ENCODE measurements at regions not wholly inside any gene's neighbourhood (a gene's known extent, or its start where the extent isn't known, plus 50 kb on each side); places are given as distances from the start of the nearest gene placed in this dataset.
A peak's percentile ranks its signal among the peaks of the same experiment; 100 is the strongest.

DNA sequence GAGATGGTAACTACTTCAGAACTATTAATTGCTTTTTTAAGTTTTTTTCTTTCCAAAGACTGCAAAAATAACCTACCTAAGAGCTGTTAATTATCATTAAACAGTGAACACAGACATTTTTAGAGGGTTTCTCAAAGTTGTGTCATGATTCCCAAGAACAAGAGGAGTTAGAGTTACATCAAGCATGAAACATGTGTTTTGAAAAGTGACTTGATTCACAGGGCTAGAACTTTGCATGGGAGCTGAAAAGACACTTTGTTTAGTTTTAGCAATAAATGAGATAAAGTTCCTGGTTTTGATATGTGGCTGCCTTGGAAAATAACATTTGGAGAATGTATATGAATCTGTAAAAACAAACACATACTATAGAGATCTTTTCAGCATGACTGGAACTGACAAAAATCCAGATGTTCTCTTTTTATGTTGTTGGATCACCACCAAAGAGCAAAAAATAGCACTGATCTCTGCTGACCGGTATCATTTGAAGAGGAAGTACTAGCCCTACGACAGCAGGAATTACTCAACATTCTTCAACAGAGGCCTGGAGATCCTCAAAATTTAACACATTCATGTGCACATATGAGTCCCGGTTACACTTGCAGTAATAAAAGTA, 173.0 kb upstream of the PCDH18 start:
- no peaks in the 10 kb centered on the region for H3K36me3 ChIP-seq (ENCODE audit: control insufficient read depth in 2 of 2, extremely low read depth in 1 of 2, insufficient read depth in 2 of 2, low read length in 2 of 2)
- no peaks in the 10 kb centered on the region for H3K9me3 ChIP-seq (replicated peaks; ENCODE audit: control insufficient read depth, insufficient read depth, low read length)
- no peak overlapping the region for H3K27ac ChIP-seq (ENCODE audit: insufficient read depth, low read depth, low read length)
- TF ChIP-seq, protein P1, sequence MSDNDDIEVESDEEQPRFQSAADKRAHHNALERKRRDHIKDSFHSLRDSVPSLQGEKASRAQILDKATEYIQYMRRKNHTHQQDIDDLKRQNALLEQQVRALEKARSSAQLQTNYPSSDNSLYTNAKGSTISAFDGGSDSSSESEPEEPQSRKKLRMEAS (IDR thresholded peaks at IDR 0.05; ENCODE audit: insufficient read depth, insufficient read length): no peak
- TF ChIP-seq MYC (IDR thresholded peaks at IDR 0.05; ENCODE audit: low read depth, low read length) (no peak), CTCF (IDR thresholded peaks at IDR 0.05; ENCODE audit: extremely low read depth in 1 of 2, insufficient read depth in 1 of 2, low read depth in 1 of 2, low read length in 2 of 2) (no peak)
- no peak overlapping the region for H3K4me3 ChIP-seq (replicated peaks in 1 of 3; ENCODE audit: insufficient read depth in 1 of 3, low read depth in 1 of 3, low read length in 3 of 3)
- H3K79me2 ChIP-seq (ENCODE audit: control insufficient read depth, insufficient read depth, low read length): no peaks in the 10 kb centered on the region
- H3K9me1 ChIP-seq (replicated peaks; ENCODE audit: control insufficient read depth, extremely low read depth, insufficient read depth, low read length): no peaks in the 10 kb centered on the region
- intact Hi-C loops (cut with micrococcal nuclease): no loop called here
- H3K27me3 ChIP-seq (ENCODE audit: control insufficient read depth in 2 of 2, insufficient read depth in 2 of 2, low read length in 2 of 2): no peaks in the 10 kb centered on the region
- H3K4me1 ChIP-seq (ENCODE audit: control insufficient read depth, extremely low read depth, insufficient read depth, low read length): no peaks in the 10 kb centered on the region
- no peak overlapping the region for H3K9ac ChIP-seq (replicated peaks; ENCODE audit: extremely low read depth, insufficient read depth, low read length)
- no TSS peak for BruUV-seq (replicated peaks)
- peak overlapping the region; percentile 46 for H2AFZ ChIP-seq (ENCODE audit: low read depth, low read length)
- dilution Hi-C loops (cut with MboI; ENCODE audit: extremely low pct_ligation_motif_present, low sequenced_read_pairs): no loop called here
- no peaks in the 10 kb centered on the region for H4K20me1 ChIP-seq (replicated peaks; ENCODE audit: control insufficient read depth, extremely low read depth, insufficient read depth, low read length)
- FAIRE-seq (no peak), DNase-seq (ENCODE audit: low read depth, low spot score) (no peak)
- ChIA-PET POLR2A (no interaction called here), CTCF (no interaction called here)
- H3K4me2 ChIP-seq (ENCODE audit: insufficient read depth, low read length): no peak overlapping the region

GRCh38 chr4:137703195-137703594, 170.9 kb upstream of the PCDH18 start:
- TF ChIP-seq EZH2 (IDR thresholded peaks at IDR 0.05; ENCODE audit: borderline replicate concordance, low read depth, low read length, severe bottlenecking) (no peak), POLR2AphosphoS5 (IDR thresholded peaks at IDR 0.05; ENCODE audit: insufficient read depth, low read depth, low read length) (no peak), GATA2 (IDR thresholded peaks at IDR 0.05; ENCODE audit: insufficient read depth, insufficient read length, low read depth, low read length) (no peak), CTCF (IDR thresholded peaks at IDR 0.05; ENCODE audit: extremely low read depth in 1 of 2, insufficient read depth in 1 of 2, low read depth in 1 of 2, low read length in 2 of 2) (no peak), POLR2A (IDR thresholded peaks at IDR 0.05; ENCODE audit: low read depth, low read length) (no peak), FOS (IDR thresholded peaks at IDR 0.05; ENCODE audit: borderline replicate concordance, insufficient read depth, low read length) (no peak), JUN (IDR thresholded peaks at IDR 0.05; ENCODE audit: borderline replicate concordance, insufficient read depth, insufficient read length, low read depth) (no peak), MYC (IDR thresholded peaks at IDR 0.05; ENCODE audit: low read depth, low read length) (no peak)
- TF ChIP-seq, protein P1 (IDR thresholded peaks at IDR 0.05; ENCODE audit: insufficient read depth, insufficient read length): no peak
- Histone ChIP-seq H3K9me3 (replicated peaks; ENCODE audit: control insufficient read depth, insufficient read depth, low read length) (no peaks in the 10 kb centered on the region), H3K27me3 (ENCODE audit: control insufficient read depth in 2 of 2, insufficient read depth in 2 of 2, low read length in 2 of 2) (no peaks in the 10 kb centered on the region), H3K4me1 (ENCODE audit: control insufficient read depth, extremely low read depth, insufficient read depth, low read length) (no peaks in the 10 kb centered on the region), H4K20me1 (replicated peaks; ENCODE audit: control insufficient read depth, extremely low read depth, insufficient read depth, low read length) (no peaks in the 10 kb centered on the region), H3K4me3 (replicated peaks in 1 of 3; ENCODE audit: insufficient read depth in 1 of 3, low read depth in 1 of 3, low read length in 3 of 3) (no peak overlapping the region), H3K4me2 (ENCODE audit: insufficient read depth, low read length) (no peak overlapping the region), H3K9me1 (replicated peaks; ENCODE audit: control insufficient read depth, extremely low read depth, insufficient read depth, low read length) (no peaks in the 10 kb centered on the region), H2AFZ (ENCODE audit: low read depth, low read length) (no peak overlapping the region), H3K36me3 (ENCODE audit: control insufficient read depth in 2 of 2, extremely low read depth in 1 of 2, insufficient read depth in 2 of 2, low read length in 2 of 2) (no peaks in the 10 kb centered on the region), H3K27ac (ENCODE audit: insufficient read depth, low read depth, low read length) (no peak overlapping the region), H3K9ac (replicated peaks; ENCODE audit: extremely low read depth, insufficient read depth, low read length) (no peak overlapping the region), H3K79me2 (ENCODE audit: control insufficient read depth, insufficient read depth, low read length) (no peaks in the 10 kb centered on the region)
- intact Hi-C loops (cut with micrococcal nuclease): no loop called here
- no TSS peak for BruUV-seq (replicated peaks)
- dilution Hi-C loops (cut with MboI; ENCODE audit: extremely low pct_ligation_motif_present, low sequenced_read_pairs): no loop called here
- ChIA-PET POLR2A (no interaction called here), CTCF (no interaction called here)
- no peak for DNase-seq (ENCODE audit: low read depth, low spot score)
- no peak for FAIRE-seq

All from endothelial cell of umbilical vein (primary cell).